ENCODE measurements at regions not wholly inside any gene's neighbourhood (a gene's known extent, or its start where the extent isn't known, plus 50 kb on each side); places are given as distances from the start of the nearest gene placed in this dataset.
"Not testable (repeated sequence)": the region's sequence is repeated elsewhere in the genome, so short reads cannot be mapped to it uniquely, and the experiment has no call there.

- not testable (repeated sequence) for TF ChIP-seq CTCF (conservative IDR thresholded peaks at IDR 0.05 in 1 of 2, IDR thresholded peaks at IDR 0.05 in 1 of 2; ENCODE audit: low read depth in 1 of 2, low read length in 2 of 2); EZH2 (IDR thresholded peaks at IDR 0.05; ENCODE audit: low read length, missing control alignments)
Measured at GRCh38 chr5:120194650-120195049, 269.4 kb upstream of the PRR16 start.
